Rectal smooth muscle tissue (tissue), 1 donor: ENCODE measurements at regions not wholly inside any gene's neighbourhood (a gene's known extent, or its start where the extent isn't known, plus 50 kb on each side); places are given as distances from the start of the nearest gene placed in this dataset.

ENCODE experiments used
- H3K27ac ChIP-seq: one replicate; pipeline ENCODE4 v1.7.0; 2013; ENCODE audit warnings: low read depth, low read length, inconsistent platforms
- H3K27me3 ChIP-seq: one replicate; pipeline ENCODE4 v1.7.0; 2013; ENCODE audit warnings: low read length; ENCODE audit not compliant: control insufficient read depth, insufficient read depth
- H3K36me3 ChIP-seq: one replicate; pipeline ENCODE4 v1.7.0; 2013; ENCODE audit warnings: low read length; ENCODE audit not compliant: control insufficient read depth, insufficient read depth
- H3K4me1 ChIP-seq: one replicate; pipeline ENCODE4 v1.7.0; 2013; ENCODE audit warnings: low read length; ENCODE audit not compliant: control insufficient read depth, insufficient read depth
- H3K4me3 ChIP-seq: one replicate; pipeline ENCODE4 v1.7.0; 2013; ENCODE audit warnings: low read length
- H3K9ac ChIP-seq: one replicate; pipeline ENCODE4 v1.7.0; 2013; ENCODE audit warnings: low read length

DNA sequence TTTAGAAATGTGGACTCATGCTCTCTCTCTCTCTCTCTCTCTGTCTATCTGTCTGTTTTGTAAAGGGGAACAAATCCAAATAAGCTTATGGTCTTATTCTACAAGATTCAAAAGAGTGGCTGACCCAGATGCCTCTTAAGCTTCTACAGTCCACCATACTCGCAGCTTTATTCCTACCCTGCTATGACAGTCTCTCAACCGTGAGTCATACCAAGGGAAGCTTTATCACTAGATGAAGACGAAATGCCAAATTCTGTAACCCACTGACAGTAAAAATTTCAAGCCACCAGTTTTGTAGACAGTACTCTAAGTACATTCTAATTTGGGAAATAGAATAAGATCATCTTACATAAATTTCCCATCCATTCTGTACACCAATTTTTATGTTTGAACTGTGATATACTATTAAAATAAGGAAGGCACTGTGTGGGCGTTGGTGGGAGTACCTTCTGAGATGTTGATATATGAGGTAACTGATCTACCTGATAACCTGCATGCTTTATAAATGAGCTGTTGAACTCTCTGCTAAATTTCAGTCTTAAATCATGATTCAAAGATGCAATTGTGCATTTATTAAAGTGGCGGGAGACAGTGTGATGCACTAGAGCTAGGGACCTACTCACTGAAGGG lies 153.2 kb downstream of the KLF6 start:
- no peak overlapping the region for H3K27ac ChIP-seq
- no peaks in the 10 kb centered on the region for H3K4me1 ChIP-seq

DNA sequence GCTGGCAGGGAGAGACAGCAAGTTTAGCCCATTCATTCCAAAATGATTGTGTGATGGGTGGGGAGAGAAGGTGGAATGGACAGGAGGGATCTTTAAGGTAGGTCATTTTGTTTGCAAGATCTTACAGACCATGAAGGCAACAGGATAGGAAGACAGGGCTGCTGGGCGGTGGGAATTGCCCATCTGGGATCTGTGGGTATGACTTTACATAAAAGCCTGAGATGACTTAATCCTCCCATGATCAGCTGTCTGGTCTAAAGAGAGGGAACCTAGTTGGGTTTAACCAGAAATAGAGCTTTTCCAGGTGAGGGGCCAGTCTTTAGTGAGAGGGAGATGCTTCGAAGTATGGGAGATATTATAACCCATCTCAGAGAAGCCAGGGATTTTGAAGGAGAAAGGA lies 153.7 kb downstream of the KLF6 start:
- Histone ChIP-seq H3K36me3 (no peaks in the 10 kb centered on the region), H3K27ac (no peak overlapping the region), H3K4me1 (no peaks in the 10 kb centered on the region), H3K27me3 (no peaks in the 10 kb centered on the region), H3K9ac (no peak overlapping the region), H3K4me3 (no peak overlapping the region)

More for the DNA sequence above, 153.2 kb downstream of the KLF6 start:
- no peaks in the 10 kb centered on the region for H3K36me3 ChIP-seq
- no peak overlapping the region for H3K4me3 ChIP-seq
- no peaks in the 10 kb centered on the region for H3K27me3 ChIP-seq
- H3K9ac ChIP-seq = no peak overlapping the region

DNA sequence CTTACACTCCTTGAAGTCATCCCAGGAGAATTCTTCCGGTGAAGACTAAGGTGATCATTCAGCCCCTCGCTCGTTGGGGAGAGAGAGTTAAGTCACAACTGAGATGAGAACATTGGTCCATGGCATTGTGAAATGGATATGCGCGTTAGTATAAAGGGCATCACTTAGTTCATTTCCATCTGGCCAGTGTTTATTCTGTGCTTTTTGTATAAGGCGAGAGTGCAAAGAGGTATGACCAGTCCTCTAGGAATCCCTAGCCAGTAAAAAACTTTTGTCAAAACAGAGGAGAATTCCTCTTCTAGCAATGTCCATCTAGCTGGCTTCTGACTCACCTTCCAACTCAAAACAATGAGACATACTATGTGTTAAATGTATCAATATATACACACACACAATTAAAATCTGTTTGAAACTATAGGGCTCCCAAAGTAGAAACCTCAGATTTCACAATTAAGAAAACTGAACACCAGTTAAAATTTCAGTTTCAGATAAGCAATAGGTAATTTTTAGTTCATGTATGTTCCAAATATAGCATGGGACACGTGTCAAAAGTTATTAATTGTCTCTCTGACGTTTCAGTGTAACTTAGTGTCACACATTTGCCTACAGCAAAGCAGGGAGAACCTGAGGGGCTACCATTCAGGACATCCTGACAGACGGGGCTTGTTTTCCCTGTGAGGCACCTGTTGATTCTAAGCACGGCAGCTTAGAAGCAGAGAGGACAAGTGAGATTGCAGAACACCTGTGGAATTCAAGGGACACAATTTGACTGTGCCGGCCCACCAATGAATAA lies 158.9 kb downstream of the KLF6 start:
- Histone ChIP-seq H3K4me1 (no peaks in the 10 kb centered on the region), H3K27me3 (no peaks in the 10 kb centered on the region), H3K9ac (no peak overlapping the region), H3K36me3 (no peaks in the 10 kb centered on the region), H3K27ac (no peak overlapping the region), H3K4me3 (no peak overlapping the region)

DNA sequence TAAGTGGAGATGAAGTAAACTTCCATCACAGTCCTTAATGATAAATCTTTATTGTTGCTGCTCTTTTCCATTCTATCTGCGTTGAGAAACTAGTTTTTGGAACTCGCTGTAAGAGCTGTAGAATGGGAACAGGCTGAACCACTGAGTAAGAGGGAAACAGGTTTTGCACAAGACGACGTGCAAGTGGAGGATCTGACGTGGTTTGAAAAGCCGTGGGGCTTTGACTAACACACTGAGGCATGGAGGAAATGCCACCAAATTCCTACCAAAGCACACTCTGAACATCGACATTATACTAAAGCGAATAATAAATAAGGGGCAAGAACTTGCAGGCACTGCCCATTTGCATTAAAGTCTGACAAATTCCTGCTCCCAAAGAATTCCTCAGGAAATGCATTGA lies 160.6 kb downstream of the KLF6 start:
- Histone ChIP-seq H3K27ac (peak overlapping the region; percentile 60), H3K27me3 (no peaks in the 10 kb centered on the region), H3K36me3 (no peaks in the 10 kb centered on the region), H3K4me1 (no peaks in the 10 kb centered on the region), H3K9ac (no peak overlapping the region), H3K4me3 (no peak overlapping the region)

DNA sequence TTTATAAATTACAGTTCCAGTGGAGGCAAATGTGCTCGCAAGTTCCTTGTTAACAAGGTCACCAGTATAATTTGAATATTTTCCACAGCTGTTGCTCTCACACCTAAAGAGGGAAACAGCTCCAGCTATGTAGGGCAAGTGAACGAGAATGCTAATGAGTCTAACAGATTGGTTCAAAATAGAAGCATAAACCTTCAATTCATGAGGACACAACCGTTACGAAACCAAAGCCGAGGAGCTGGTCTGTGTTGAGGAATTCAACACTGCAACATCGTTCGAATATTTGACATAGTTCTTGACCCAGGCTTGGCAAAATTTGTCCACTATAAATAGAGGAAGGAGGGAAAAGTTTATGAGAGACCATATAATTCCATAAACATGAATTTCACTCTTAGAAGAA lies 161.3 kb downstream of the KLF6 start:
- H3K27ac ChIP-seq = peak overlapping the region; percentile 60
- peak overlapping the region; percentile 27 for H3K4me3 ChIP-seq
- H3K36me3 ChIP-seq = no peaks in the 10 kb centered on the region
- H3K9ac ChIP-seq = no peak overlapping the region
- H3K4me1 ChIP-seq = no peaks in the 10 kb centered on the region
- no peaks in the 10 kb centered on the region for H3K27me3 ChIP-seq

DNA sequence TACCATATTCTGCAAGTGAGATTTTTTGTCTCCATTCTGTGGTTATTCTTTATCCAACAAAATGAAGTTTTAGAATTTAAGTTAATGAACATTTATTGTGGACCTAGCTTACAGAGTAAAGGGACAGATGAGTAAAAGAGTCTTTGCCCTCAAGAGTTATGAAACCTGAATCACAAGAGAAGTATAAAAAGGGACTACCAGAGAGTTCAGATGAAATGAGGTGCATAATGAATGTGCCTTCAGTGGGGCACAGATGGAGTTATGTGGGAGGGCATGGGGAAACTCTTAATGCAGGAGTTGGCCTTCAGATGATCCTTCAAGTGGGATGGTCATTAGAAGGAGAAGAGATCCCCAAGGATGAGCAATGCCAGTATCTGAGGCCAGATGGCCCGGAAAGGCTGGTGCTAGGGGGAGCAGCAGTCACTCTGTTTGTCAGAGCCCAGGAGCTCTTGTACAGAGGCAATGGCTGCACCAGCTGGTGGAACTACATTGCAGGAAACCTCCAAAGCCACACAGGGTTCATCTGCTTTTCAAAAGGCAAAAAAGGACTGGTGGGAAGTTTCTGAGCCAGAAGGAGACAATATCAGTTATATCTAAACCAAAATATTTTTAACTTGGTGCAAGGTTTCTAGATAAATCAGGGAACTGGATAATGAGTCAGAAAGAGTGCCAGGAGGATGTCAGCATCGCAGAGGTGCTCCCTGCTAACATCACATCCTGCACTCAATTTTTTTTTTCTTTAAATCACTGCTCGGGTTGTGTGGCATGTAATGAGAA lies 162.0 kb downstream of the KLF6 start:
- Histone ChIP-seq H3K27me3 (no peaks in the 10 kb centered on the region), H3K36me3 (no peaks in the 10 kb centered on the region), H3K9ac (no peak overlapping the region), H3K27ac (peak overlapping the region; percentile 60), H3K4me3 (no peak overlapping the region), H3K4me1 (no peaks in the 10 kb centered on the region)

DNA sequence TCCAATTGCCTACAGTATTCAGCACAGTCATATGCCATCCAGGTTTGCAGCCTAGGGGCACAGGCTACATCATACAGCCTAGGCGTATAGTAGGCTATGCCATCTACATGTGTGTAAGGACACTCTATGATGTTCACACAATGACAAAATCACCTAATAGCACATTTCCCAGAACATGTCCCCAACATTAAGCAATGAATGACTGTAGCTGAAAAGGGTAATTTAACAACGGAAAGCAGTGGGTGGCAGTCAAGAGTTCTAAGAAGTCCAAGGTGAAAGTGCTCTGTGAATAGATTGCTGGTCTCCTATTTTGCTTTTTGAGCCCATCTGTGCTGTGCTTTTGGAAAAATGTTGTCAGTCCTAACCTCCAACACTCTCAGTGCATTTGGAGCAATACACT lies 162.6 kb downstream of the KLF6 start:
- Histone ChIP-seq H3K27ac (no peak overlapping the region), H3K4me1 (no peaks in the 10 kb centered on the region), H3K9ac (no peak overlapping the region), H3K36me3 (no peaks in the 10 kb centered on the region), H3K27me3 (no peaks in the 10 kb centered on the region), H3K4me3 (no peak overlapping the region)

DNA sequence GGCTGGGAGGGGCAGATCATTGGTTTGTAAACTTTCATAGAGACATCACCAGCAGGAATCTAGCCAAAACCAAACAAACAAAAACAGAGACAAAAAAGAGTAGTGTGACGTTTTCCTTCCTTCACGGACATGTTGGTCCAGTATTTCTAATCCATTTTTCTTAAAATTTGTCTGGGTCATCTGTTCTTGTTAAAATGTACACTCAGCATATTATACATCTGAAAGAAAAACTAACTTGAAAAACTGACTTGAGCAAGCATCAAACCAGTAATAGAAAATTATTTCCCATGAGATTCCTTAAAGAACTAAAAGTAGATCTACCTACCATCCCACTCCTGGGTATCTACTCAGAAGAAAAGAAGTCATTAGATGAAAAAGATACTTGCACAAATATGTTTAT lies 164.2 kb downstream of the KLF6 start:
- Histone ChIP-seq H3K4me3 (no peak overlapping the region), H3K36me3 (no peaks in the 10 kb centered on the region)

DNA sequence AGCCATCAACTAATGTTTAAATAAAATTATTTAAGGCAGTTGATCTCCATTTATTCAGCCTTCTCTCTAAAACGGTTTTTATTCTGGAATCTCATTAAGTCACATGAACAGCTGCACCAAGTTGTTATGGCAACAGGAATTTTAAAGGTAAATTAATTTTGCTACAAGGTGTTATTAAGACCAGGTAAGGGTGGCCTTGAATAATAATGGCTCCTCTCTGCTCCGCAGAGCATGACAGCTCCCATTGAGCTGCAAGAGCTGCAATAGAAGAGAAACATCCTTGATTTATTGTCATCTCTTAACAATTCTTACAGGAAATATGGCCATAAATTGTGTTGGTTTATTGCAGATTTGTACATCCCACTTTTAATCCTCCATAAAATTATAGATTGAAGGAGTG lies 165.8 kb downstream of the KLF6 start:
- no peaks in the 10 kb centered on the region for H3K36me3 ChIP-seq
- no peaks in the 10 kb centered on the region for H3K27me3 ChIP-seq
- H3K4me3 ChIP-seq = no peak overlapping the region
- no peak overlapping the region for H3K9ac ChIP-seq
- H3K27ac ChIP-seq = no peak overlapping the region
- H3K4me1 ChIP-seq = no peaks in the 10 kb centered on the region

More for the DNA sequence above, 164.2 kb downstream of the KLF6 start:
- no peak overlapping the region for H3K27ac ChIP-seq
- H3K4me1 ChIP-seq = no peaks in the 10 kb centered on the region
- H3K27me3 ChIP-seq = no peaks in the 10 kb centered on the region
- no peak overlapping the region for H3K9ac ChIP-seq

DNA sequence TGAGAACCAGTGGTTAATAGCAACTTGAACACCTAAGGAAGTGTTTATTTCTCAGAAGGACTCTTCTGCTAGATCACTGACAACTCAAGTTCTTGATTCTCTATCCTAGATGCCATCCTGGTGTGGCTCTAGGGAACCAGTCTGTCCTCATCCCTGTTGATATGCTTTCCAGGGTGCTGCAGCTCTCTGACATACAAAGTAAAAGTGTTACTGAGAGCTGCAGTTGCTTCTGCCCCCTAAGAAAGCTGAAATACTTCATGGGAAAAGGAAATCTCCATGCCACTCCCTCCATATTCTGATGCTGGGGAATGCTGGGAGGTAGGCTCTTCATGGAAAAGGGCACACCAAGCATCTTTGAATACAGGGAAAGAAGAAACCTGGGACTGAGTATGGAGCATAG lies 168.1 kb downstream of the KLF6 start:
- Histone ChIP-seq H3K4me1 (no peaks in the 10 kb centered on the region), H3K36me3 (no peaks in the 10 kb centered on the region), H3K27ac (no peak overlapping the region), H3K4me3 (no peak overlapping the region), H3K9ac (no peak overlapping the region), H3K27me3 (no peaks in the 10 kb centered on the region)

DNA sequence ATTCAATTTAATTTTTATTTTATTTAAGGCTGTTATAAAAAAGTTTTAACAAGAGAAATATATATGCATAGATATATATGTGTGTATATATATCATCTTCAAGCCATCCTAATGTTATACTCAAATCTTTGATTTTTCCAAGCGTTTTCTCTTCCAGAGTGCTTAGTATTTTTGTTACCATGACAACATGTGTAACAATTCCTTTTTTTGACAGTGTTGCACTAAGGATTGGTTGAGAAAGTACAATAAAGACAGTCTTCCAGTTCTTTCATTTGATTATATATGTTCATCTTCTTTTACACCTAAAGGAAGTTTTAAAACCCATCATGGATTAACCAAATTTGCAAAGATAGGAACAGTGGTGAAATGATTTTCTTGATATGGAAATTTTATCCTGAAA lies 171.7 kb downstream of the KLF6 start:
- Histone ChIP-seq H3K4me3 (no peak overlapping the region), H3K36me3 (no peaks in the 10 kb centered on the region), H3K9ac (no peak overlapping the region), H3K27ac (no peak overlapping the region), H3K27me3 (no peaks in the 10 kb centered on the region), H3K4me1 (no peaks in the 10 kb centered on the region)

DNA sequence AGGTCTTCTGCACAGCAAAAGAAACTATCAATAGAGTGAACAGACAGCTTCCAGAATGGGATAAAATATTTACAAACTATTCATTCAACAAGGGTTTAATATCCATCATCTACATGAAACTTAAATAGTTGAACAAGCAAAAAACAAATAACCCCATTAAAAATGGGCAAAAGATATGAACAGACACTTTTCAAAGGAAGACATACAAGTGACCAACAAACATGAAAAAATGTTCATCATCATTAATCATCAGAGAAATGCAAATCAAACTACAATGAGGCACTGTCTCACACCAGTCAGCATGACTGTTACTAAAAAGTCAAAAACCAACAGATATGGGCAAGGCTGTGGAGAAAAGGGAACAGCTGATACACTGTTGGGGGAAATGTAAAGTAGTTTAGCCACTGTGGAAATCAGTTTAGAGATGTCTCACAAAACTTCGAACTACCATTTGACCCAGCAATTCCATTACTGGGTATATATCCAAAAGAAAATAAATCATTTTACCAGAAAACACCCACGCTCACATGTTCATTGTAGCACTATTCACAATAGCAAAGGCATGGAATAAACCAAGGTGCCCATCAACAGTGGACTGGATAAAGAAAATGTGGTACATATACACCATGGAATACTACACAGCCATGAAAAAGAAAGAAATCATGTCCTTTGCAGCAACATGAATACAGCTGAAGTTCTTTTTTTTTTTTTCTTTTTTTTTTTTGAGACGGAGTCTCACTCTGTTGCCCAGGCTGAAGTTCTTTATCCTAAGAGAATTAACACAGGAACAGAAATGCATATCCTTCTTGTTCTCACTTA lies 172.6 kb downstream of the KLF6 start:
- H3K4me1 ChIP-seq = no peaks in the 10 kb centered on the region
- H3K9ac ChIP-seq = no peak overlapping the region
- H3K27me3 ChIP-seq = no peaks in the 10 kb centered on the region
- no peak overlapping the region for H3K4me3 ChIP-seq
- no peaks in the 10 kb centered on the region for H3K36me3 ChIP-seq
- H3K27ac ChIP-seq = no peak overlapping the region
